SKM-1 (cell line): ENCODE measurements at regions not wholly inside any gene's neighbourhood (a gene's known extent, or its start where the extent isn't known, plus 50 kb on each side); places are given as distances from the start of the nearest gene placed in this dataset.
A peak's percentile ranks its signal among the peaks of the same experiment; 100 is the strongest.
"Not testable (repeated sequence)": the region's sequence is repeated elsewhere in the genome, so short reads cannot be mapped to it uniquely, and the experiment has no call there.

Experiments used
- DNase-seq: peaks from one replicate; lab custom pipeline; 2025; ENCODE audit not compliant: unreplicated experiment; lab: John Stamatoyannopoulos, UW

DNA sequence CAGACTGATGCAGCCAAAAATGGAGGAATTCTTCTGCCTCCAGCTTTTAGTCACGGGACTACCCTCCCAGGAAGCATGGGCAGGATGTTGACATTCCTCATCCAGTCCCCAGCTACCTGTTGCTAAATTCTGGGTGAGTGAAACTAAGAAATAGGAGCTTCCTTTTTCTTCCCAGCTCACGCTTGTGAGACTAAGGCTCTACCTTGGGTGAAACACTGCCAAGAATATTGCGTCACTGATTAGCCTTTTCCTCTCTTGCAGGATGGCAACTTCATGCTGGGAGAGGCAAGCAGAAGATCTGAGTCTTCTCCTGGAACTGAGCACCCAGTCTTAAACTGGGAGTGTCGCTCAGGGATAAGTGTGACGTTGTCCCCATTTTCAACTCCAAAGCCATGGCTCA lies 59.7 kb downstream of the RNU2-63P start:
- DNase-seq: peak; percentile 13

DNA sequence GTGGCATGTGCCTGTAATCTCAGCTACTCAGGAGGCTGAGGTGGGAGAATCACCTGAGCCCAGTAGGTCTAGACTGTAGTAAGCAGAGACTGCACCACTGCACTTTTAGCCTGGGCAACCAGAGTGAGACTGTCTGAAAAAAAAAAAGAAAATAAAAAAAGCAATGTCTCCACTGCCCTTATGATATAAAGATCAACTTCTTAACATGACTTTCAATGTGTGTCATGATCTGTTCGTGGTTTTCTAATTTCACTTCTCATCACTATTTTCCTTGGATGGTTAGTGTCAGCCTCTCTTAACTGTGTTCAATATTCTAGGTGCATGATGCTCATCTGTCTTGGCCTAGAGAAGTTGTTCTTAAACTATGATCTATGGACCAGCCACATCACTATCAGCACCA lies 67.3 kb downstream of the RNU2-63P start:
- not testable (repeated sequence) for DNase-seq

DNA sequence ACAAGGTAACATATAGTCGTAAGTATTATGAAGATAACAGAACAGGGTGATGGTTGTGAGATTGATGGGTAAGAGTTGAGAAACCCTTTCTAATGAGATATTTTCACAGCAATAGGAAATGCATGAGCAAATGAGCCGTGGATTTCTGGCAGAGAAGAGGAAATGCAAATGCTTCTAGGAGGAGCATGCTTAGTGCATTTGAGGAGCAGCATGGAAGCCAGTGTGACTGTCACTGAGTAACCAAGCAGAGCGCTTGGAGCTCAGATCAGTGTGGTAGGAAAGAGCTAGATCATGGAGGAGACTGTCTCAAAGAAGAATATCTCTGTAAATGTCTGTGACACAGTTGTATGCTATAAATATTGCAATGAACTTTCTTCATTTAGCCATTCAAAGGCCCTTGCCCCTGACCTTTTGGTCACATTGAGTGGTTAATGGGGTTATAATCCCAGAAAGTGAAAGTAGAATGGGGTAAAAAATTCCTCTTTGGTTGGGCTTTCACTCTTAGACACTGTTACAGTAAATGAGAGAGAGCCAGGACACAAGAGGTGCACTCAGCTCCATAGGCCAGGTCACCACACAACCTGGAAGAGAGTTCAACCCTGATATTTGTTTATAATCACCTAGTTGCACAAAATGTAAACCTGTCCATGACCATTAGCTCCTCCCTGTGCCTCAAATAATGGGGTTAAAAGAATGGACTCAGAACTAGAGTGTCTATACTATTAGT lies 69.5 kb downstream of the RNU2-63P start:
- not testable (repeated sequence) for DNase-seq

DNA sequence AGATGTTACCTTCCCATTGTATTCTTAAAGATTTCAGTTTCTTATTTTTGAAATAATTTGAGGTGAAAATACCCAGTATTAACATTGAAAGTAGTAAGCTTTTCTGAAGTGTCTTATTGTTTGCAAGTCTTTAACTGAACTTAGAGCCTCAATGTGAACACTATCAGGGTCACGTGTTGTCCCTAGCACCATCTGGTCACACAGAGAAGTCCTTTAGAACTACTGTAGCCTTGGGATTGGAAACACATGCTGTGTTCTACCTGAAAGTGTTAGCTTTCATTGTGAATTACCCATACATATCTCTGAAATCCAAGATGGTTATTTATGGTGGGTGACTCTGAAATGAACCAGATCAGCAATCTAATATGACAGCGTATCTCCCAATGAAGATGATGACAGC lies 77.0 kb downstream of the RNU2-63P start:
- DNase-seq: not testable (repeated sequence)

DNA sequence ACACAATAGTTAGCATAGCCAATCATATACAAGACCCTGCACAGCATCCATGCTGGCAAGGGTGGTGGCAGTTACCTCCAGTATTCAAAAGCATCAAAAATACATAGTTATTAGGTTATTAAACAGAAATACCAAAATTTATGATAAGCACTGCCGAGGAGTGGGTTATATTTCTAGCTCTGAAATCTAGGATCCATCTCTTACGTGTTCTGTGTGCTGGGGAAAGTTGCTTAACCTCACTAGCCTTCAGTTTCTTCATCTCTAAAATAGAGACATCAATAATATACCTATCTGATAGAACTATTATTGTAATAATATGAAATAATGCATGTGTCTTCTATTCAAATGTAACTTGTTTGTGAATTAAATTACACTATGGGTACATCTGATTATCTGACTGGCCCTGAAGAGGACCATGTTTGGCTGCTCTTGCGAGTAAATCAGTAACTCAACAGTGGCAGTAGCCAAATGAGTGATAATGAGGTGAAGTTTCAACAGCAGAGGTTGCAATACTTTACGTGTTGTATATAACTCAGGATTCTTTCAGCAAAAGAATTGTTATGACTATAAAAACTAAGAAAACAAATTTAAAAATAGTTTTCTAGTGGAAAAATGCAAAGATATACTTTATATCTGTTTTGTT lies 93.5 kb upstream of the RGPD2 start:
- DNase-seq: not testable (repeated sequence)

DNA sequence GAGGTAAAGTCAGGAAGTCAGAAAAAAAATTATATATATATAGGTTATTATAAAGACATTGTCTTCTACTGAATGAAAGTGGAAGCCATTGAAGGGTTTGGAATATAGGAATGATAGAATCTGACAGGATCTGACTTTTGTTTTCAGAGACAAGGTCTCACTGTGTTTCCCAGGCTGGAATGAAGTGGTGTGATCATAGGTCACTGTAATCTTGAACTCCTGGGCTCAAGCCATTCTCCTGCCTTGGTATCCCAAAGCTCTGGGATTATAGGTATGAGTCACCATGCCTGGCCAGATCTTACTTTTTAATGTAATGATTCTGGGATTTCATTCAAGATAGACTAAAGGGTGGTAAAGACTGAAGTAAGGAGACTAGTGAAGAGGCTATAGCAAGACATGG lies 91.6 kb upstream of the RGPD2 start:
- not testable (repeated sequence) for DNase-seq

DNA sequence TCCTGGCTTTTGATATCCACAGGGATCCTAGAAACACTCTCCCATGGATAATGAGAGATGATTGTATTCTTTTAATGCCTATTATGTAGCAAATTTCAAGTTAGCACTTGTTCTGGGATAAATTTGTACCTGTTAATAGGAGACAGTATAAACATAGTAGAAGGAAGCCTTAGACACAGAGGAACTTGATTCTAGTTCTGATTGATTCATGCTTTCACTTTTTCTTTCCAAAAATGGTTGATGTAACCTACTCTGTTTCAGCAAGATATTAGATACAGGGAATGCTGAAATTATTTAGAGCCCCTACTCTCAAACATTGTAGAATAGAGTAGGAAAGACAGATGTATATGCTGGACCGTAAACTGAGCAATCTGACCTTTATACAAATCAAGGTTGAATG lies 85.3 kb upstream of the RGPD2 start:
- DNase-seq: not testable (repeated sequence)

DNA sequence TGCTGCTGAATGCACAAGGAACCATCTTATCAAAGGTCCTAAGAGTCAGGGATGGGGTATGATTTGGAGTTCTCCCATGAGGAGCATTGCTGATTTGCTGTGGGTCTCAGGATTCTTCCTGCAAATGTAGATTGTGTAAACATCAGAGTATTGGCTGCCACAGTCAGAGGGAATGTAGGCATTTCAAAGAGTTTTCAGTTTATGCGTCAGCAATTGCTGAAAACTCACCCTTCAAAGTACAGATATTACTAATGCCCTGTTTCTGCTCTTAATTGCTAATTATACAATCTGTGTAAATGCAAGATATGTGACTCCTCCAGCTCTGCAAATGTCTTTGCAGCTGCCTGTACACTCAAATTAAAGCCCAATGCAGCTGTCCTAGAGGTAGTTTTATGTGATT lies 83.4 kb upstream of the RGPD2 start:
- DNase-seq: not testable (repeated sequence)

DNA sequence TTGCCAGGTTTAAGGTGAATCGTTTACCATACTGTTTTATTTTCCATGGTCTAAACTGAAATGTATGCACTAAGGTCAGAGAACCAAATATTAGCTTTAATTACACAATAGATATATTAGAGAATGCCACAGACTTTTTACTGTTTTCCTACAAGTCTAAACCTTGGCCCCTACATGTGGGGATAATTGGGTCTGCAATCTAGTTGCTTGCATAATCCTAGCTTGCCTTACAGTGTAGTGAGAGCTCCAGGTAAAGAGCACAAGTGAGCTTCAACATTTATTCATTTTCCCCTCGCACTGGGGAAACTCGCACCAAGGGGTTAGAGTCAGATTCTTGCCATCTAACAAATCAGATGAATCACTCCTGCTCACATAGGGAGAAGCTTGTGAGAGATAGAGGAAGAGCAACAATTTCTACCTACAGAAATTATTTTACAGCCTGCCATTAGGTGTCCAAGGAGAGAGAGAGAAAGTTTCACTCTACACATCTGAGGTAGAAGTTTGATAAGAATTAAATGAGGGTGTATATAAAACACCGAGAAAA lies 82.0 kb upstream of the RGPD2 start:
- DNase-seq: not testable (repeated sequence)

DNA sequence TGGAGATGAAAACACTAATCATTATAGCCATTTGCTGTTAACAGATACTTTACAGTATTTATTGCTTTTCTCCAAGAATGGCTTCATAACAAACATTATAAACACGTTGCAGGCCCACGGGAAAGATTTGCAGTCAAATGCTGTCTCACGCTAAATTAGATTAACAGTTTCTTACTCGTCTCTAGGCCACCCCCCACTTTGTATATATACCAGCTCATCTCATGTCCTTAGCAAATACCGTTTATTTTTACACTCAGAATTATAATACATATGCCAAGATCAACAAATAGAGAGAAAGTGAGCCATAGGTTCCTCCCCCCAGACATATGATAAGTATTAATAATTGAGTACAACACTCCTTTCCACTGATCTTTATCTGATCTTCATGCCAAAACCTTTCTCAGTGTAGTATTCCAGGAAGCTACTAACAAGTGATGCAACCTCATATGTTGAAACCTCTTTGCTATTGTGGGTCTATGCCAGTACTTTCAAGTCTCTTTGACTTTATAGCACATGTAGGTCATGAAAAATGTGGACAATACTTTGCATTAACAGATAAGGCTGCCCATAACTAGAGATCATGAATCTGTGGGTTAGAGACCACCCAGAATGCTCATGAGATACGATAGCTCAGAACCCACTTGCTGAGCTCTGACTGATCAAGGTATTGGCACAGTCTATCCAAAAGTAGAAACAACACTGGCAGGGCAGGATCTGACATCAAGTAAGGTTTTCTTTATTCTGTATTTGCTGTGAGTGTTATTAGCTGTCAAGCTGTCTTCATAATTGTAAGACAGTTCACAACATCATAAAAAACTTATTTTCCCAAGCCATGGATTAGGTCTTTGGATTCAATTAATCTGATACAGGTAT lies 77.9 kb upstream of the RGPD2 start:
- DNase-seq: not testable (repeated sequence)

DNA sequence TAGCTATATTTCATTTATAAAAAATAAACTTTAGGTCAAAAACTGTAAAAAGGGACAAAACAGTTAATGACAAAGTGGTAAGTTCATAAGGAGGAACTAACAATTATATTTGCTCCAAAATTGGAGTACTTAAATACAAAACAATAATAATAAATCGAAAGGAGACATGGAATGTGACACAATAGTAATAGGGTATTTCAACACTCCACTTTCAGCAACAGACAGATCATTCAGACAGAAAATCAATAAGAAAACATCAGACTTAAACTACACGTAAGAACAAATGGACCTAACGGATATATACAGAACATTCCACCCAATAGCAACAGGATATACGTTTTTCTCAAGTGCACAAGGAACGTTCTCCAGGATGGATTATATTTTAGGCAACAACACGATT lies 58.1 kb upstream of the RGPD2 start:
- DNase-seq: not testable (repeated sequence)
